GM21390 (cell line): ENCODE measurements at regions not wholly inside any gene's neighbourhood (a gene's known extent, or its start where the extent isn't known, plus 50 kb on each side); places are given as distances from the start of the nearest gene placed in this dataset.

ENCODE experiments used
- ATAC-seq: cut with Tn5 transposase; IDR thresholded peaks from one replicate; pipeline ENCODE4 v1.9.1; 2021; ENCODE audit not compliant: unreplicated experiment

DNA sequence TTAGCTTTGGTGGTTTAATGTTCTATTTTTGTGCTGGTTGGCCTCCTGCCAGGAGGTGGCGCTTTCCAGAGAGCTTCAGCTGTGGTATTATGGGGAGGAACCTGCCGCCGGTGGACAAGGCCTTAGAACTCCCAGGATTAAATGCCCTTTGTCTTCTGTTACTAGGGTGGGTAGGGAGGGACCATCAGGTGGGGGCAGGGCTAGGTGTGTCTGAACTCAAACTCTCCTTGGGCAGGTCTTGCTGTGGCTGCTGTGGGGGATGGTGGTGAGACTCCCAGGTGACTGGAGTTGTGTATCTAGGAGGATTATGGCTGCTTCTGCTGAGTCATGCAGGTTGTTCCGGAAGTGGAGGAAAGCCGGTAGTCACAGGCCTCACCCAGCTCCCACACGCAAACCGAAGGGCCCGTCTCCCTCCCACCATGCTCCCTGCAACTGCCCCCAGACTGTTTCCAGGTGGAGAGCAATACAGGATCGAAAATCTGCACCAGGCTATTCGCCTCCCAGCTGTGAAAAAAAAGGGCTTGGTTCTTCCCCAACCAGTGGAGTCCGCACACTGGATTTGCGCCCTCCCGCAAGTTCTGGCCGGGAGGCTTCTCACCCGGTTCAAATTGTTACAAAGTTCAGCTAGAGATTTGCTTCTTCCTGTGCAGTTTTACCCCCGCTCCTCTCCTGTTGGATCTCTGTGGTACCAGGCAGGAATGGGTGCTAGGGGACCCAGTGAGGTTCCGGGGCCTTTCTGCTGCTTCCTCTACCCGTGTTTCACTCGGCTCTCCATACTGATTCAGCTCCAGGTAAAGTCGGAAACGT is 220.5 kb downstream of the CENPF start:
- no peak for ATAC-seq

DNA sequence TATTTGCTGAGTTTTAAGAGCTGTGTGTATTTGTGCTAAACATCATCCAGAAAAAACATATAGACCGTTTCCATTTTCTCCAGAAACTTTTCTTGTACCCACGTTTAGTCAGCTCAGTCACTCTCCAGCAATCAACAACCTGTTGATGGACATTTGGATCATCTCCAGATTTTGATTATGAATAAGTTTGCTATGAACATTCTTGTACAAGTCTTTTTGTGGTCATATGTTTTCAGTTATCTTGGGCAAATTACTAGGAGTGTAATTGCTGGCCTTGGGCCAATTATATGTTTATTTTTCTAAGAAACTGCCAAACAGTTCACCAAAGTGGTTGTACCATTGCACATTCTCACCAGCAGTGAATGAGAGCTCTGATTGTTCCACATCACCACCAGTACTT is 221.8 kb downstream of the CENPF start:
- no peak for ATAC-seq

GRCh38 chr1:214826619-214827018 is 223.6 kb downstream of the CENPF start:
- ATAC-seq: no peak

GRCh38 chr1:214827883-214828282 is 224.9 kb downstream of the CENPF start:
- no peak for ATAC-seq

DNA sequence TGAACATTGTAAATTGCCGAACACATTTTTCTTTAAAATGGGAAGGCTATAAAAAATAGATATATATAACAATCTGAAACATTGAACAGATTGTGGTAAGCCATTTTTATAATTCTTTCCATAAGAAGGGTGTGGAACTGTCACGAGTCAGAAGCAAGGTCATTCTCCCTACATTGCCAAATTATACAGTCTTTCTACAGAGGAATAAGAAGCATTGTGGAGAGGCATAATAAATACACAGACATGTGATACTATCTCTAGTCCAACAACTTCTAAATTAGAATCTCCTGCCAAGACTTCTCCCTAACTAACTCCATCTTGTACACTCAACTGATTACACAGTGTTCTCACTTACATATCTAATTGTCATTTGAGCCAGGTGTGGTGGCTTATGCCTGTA is 227.9 kb downstream of the CENPF start:
- ATAC-seq: no peak

DNA sequence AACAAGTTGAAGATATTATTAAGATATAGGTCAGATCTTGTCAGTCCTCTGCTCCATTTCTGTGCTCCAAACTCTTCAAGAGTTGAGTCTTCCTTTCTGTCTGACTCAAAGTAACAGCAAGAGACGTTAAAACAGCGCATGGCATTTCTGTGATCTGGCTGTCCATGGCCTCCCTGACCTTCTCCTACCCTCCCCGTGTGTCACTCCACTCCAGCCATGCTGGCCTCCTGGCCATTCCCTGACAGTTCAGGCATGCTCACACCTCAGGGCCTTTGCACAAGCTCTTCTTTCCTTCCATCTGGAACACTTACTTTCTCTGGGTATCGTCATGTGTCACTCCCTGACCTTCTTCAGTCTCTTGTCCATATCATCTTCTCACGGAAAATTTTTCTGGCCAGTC is 229.0 kb downstream of the CENPF start:
- no peak for ATAC-seq

DNA sequence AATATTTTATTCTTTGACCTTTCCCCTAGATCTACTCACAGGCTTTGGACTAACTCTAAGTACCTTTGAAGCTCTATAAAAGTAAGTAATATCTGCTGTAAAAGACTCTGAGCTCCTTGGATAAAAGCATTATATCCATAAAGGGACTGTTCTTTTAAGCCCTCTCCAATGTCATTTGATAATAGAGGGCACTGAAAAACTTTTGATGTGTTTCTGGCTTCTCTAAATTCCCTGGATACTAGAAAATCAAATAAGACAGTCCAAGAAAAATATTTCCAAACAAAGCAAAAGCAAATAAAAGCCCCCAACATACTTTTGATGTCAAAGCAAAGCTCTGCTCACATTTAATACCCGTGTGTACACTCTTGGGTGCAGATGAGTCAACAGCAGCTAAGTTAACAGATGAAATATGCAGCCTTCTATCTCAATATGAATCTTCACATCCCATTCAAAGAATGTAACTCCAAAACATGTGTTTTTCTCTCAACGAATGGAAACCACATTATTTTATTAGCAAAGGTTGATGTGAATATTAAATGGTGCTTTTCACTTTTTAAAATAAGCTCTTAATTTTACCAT is 230.3 kb downstream of the CENPF start:
- ATAC-seq: no peak

GRCh38 chr1:214837376-214837775 is 234.4 kb downstream of the CENPF start:
- ATAC-seq: no peak

DNA sequence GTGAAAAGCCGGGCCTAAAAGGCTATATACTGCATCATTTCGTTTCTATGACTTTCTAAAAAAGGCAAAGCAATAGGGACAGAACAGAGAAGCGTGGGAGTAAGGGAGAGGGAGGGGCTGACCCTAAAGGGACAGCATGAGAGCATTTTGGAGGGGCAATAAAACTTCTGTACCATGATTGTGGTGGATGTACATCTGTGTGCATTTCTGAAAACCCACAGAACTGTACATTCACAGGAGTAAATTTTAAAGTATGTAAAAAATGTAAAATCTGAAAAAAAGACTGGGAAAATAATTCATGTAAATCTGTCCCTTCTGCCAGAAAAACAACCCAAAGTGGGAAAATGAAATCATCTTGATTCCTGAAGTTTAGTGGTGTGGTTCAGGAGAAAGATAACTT is 235.4 kb downstream of the CENPF start:
- ATAC-seq: no peak

- no peak for ATAC-seq
Observed at GRCh38 chr1:214840356-214840755, 237.4 kb downstream of the CENPF start.

DNA sequence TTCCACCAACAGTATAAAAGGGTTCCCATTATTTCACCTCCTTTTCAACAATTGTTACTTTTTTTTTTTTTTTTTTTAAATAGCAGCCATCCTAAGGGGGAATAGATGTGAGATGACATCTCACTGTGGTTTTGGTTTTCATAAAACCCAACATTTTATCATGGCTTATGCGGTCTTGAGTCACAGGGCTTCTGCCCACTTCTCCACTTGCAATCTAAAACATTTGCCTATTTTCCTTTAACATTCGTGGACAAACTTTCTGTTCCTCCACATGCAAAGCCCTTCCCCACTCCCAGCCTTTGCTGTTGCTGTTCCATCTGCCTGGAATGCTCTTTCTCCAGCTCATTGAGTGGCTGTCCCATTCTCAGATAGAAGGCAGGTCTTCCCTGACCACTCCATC is 239.7 kb upstream of the KCNK2 start:
- no peak for ATAC-seq

- no peak for ATAC-seq
Observed at GRCh38 chr1:214843281-214843680, 239.3 kb upstream of the KCNK2 start.

DNA sequence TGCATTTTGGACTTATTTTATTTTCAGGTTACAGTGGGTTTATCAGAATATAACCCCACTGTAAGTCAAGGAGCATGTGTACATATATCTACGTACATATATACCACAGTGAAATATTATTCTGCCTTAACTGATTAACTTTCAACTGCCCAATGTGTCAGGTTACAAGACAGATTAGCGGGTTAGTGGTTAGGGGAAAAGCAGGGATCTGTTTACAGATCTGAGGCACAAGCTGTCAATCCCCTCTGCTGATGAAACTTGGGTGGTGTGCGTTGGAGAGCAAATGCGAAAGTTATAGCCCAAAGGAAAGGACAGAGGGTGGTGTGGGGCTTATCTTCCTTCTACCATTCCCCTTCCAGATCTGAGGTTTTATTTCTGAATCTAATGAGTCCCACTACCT is 238.2 kb upstream of the KCNK2 start:
- ATAC-seq: no peak

GRCh38 chr1:214846276-214846675 is 236.3 kb upstream of the KCNK2 start:
- ATAC-seq: no peak

DNA sequence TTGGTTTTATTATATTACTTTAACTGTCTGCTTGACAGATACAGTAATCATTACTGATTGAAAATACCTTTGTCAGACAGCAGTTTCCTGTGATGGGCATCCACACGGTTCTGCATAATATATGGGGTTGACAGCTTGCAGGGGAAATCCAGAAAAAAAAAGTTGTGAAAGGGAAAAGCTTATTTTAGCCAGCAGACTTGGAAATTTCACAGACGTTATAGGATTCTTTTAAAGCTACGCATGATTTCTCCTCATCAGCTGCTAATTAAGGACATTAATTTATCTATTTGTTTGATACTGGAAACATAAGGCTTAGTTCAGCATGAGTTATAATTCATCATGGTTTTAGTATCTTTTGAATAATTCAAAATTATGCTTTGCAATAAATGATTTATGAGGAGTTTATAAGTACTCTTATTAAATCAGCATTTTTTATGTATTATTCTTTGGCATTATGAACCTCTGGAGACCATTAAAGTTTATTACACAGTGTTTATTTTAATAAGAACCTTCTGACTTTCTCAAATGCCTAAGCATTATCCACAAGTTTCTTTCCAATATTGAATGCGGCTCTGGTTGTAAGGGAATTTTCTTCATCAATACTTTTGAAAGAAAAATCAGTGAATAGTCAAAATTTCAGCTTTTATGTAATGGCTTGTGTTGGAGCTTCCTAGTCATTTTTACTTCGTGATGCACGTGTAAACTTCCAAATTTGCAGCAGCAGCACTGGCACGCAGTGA is 235.3 kb upstream of the KCNK2 start:
- no peak for ATAC-seq

DNA sequence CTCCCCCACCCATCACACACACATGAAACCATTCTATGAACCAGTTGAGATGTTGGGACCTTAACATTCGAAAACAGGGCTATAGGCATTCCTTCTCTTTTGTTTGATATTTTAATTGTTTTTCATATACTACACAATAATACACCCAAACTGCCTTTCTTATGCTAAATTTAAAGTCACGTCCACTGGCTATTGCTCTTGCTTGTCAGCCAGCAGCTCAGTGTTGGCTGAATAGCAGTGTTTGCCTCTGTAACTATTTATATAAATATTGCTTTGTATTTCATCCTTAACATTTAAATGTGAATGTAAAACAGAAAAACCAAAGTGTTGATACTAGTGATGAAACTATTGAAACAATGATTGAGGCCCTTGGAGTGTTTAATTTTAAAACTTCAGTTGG is 234.4 kb upstream of the KCNK2 start:
- no peak for ATAC-seq

- ATAC-seq: no peak
Observed at GRCh38 chr1:214850432-214851050, 232.0 kb upstream of the KCNK2 start.

DNA sequence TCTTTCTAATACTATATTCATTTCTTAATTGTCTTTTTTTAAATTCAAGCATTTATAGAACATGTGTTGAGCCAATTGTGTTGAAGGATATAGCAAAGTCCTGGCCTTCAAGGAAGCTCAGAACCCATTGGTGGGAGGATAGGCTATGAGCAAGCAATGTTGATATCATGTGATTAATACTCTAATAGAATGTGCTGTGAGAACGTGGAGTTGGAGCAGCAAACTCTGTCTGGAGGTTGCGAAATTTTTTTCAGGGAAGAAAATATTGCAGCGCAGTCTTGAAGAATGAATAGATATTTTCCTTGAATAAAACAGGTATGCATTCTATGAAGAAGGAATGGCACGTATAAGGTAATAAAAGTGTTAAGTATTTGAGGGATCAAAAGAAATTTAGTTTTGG is 229.2 kb upstream of the KCNK2 start:
- ATAC-seq: no peak

- no peak for ATAC-seq
Observed at GRCh38 chr1:214854126-214854875, 228.2 kb upstream of the KCNK2 start.

- ATAC-seq: no peak
Observed at GRCh38 chr1:214856843-214857242, 225.7 kb upstream of the KCNK2 start.

DNA sequence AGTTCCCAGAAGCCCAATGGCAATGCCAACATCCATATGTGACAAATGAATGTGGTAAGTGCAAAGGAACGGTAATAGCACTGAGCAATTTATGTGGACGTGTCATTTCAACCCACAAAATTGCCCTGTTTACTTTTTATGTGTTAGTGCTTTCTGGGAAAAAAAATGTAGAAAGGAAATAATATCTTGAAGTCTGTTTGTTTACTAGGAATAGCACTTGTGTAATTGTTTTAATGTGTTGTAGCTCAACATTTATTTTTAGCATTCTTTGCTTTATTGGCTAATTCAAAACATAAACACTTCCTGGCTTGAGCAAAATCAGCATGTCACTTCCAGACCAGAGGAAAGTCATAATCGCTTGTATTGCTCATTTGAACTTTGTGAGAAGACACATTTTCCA is 224.8 kb upstream of the KCNK2 start:
- ATAC-seq: no peak
